CD4-positive, alpha-beta T cell treated with Interleukin-6 at 100 ng/mL for 8 hours (primary cell): ENCODE measurements at regions not wholly inside any gene's neighbourhood (a gene's known extent, or its start where the extent isn't known, plus 50 kb on each side); places are given as distances from the start of the nearest gene placed in this dataset.
"Not testable (repeated sequence)": the region's sequence is repeated elsewhere in the genome, so short reads cannot be mapped to it uniquely, and the experiment has no call there.

Experiments
- DNase-seq: peaks from one replicate; pipeline ENCODE4 v3.0.0-alpha.2; 2020; ENCODE audit warnings: mixed read lengths, low spot score

- no peak for DNase-seq
Observed at GRCh38 chr14:71606064-71606463, 326.2 kb upstream of the RGS6 start.

- DNase-seq = no peak
Observed at GRCh38 chr14:71606575-71606974, 325.7 kb upstream of the RGS6 start.

GRCh38 chr14:71607056-71607455 lies 325.2 kb upstream of the RGS6 start:
- no peak for DNase-seq

- DNase-seq = no peak
Observed at GRCh38 chr14:71610149-71610548, 322.1 kb upstream of the RGS6 start.

GRCh38 chr14:71610797-71611196 lies 321.4 kb upstream of the RGS6 start:
- no peak for DNase-seq

- DNase-seq = no peak
Observed at GRCh38 chr14:71613168-71613567, 319.1 kb upstream of the RGS6 start.

- DNase-seq = no peak
Observed at GRCh38 chr14:71616013-71616412, 316.2 kb upstream of the RGS6 start.

GRCh38 chr14:71618047-71618446 lies 314.2 kb upstream of the RGS6 start:
- DNase-seq = no peak

GRCh38 chr14:71618716-71619115 lies 313.5 kb upstream of the RGS6 start:
- DNase-seq = no peak

- DNase-seq = no peak
Observed at GRCh38 chr14:71619472-71619871, 312.8 kb upstream of the RGS6 start.

GRCh38 chr14:71620401-71620800 lies 311.8 kb upstream of the RGS6 start:
- DNase-seq = no peak

- DNase-seq = no peak
Observed at GRCh38 chr14:71621276-71621675, 311.0 kb upstream of the RGS6 start.

GRCh38 chr14:71621980-71622605 lies 310.1 kb upstream of the RGS6 start:
- no peak for DNase-seq

- DNase-seq = no peak
Observed at GRCh38 chr14:71623939-71624338, 308.3 kb upstream of the RGS6 start.

- DNase-seq = no peak
Observed at GRCh38 chr14:71625175-71625574, 307.1 kb upstream of the RGS6 start.

GRCh38 chr14:71625891-71626701 lies 306.1 kb upstream of the RGS6 start:
- DNase-seq = no peak

GRCh38 chr14:71628433-71628832 lies 303.8 kb upstream of the RGS6 start:
- no peak for DNase-seq

GRCh38 chr14:71629250-71629649 lies 303.0 kb upstream of the RGS6 start:
- no peak for DNase-seq

- DNase-seq = no peak
Observed at GRCh38 chr14:71629765-71630492, 302.3 kb upstream of the RGS6 start.

GRCh38 chr14:71631030-71631429 lies 301.2 kb upstream of the RGS6 start:
- not testable (repeated sequence) for DNase-seq

- no peak for DNase-seq
Observed at GRCh38 chr14:71632440-71632946, 299.7 kb upstream of the RGS6 start.

- no peak for DNase-seq
Observed at GRCh38 chr14:71636076-71636475, 296.2 kb upstream of the RGS6 start.
